OCI-LY1 (cell line): ENCODE measurements at regions not wholly inside any gene's neighbourhood (a gene's known extent, or its start where the extent isn't known, plus 50 kb on each side); places are given as distances from the start of the nearest gene placed in this dataset.

Experiments
- CTCF ChIP-seq: fragments of 200-600 bp; sonication (generic), shearing (Covaris generic); IDR thresholded peaks from 2 replicates; pipeline ENCODE4 v1.5.1; 2017; ENCODE audit warnings: mild to moderate bottlenecking, antibody characterized with exemption, low read length, moderate library complexity, mixed read lengths
- EZH2 ChIP-seq: fragments of 200-600 bp; sonication (generic), shearing (Covaris generic); IDR thresholded peaks from 2 replicates; pipeline ENCODE4 v1.8.0; 2017; ENCODE audit warnings: borderline replicate concordance, mixed run types, mild to moderate bottlenecking, antibody characterized with exemption, low read length, moderate library complexity, mixed read lengths

- TF ChIP-seq CTCF (no peak), EZH2 (no peak)
Observed at GRCh38 chr3:59600631-59601030, 550.8 kb upstream of the CFAP20DC start.
